PC-3 (cell line): ENCODE measurements at regions not wholly inside any gene's neighbourhood (a gene's known extent, or its start where the extent isn't known, plus 50 kb on each side); places are given as distances from the start of the nearest gene placed in this dataset.

Experiments
- CTCF ChIP-seq: fragments of 300-600 bp; sonication (generic); conservative IDR thresholded peaks from 2 replicates; pipeline ENCODE4 v1.5.1; 2017; ENCODE audit warnings: antibody characterized with exemption, low read depth, mild to moderate bottlenecking, low read length
- EZH2 ChIP-seq: fragments of 300-600 bp; sonication (generic); IDR thresholded peaks from one replicate; pipeline ENCODE4 v1.6.1; 2017; ENCODE audit warnings: antibody characterized with exemption, mild to moderate bottlenecking, low read length; ENCODE audit not compliant: unreplicated experiment
- EZH2phosphoT487 ChIP-seq: fragments of 300-600 bp; sonication (generic); IDR thresholded peaks from 2 replicates; pipeline ENCODE4 v1.6.1; 2018; ENCODE audit warnings: mild to moderate bottlenecking, antibody characterized with exemption, low read length, borderline replicate concordance

- no peak for TF ChIP-seq CTCF
- TF ChIP-seq EZH2phosphoT487: no peak
- TF ChIP-seq EZH2: no peak
These were observed 777.0 kb downstream of the KCNJ18 start for GRCh38 chr17:22469101-22469880.
